ENCODE measurements at regions not wholly inside any gene's neighbourhood (a gene's known extent, or its start where the extent isn't known, plus 50 kb on each side); places are given as distances from the start of the nearest gene placed in this dataset.
A peak's percentile ranks its signal among the peaks of the same experiment; 100 is the strongest.

DNA sequence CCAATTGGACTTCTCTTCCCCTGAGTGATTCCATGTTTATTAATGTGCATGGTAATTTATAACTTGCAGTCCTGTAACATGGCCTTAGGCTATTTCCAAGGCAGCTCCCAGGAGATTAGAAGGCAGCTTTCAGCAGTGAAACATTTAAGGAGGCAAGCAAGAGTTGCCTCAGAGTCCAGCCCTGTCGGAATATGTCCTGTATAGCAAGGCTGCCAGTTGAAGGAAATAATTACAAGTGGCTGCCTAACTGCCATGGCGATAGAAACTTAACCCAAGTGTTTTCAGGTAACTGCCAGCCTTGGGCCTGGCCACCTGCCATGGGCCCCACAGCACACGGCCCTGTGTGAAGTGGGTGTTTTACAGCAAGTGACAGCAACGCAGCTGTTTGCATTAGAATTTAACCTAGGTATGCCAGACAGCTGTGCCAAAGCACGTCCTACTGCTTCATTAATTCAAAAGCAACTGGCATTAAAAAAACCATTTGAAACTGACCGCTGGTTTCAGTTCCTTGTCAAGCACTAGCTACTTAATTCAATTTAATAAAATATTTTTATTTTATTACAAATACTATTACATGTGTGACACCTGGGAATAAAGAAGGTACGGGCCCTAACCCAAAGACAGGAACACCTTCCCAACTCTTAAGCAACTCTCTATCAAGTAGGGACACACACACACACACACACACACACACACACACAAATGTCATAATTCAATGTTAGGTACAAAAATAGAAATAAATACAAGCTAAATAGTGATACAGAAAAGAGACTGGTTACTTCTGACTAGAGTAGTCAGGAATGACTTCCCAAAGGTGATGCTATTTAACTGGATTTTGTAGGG, 151.8 kb upstream of the HEY2 start:
- DNase-seq (ENCODE audit: extremely low spot score in 2 of 2) = no peak
- Histone ChIP-seq H3K27me3 (no peaks in the 10 kb centered on the region), H3K9me3 (no peaks in the 10 kb centered on the region), H3K27ac (no peak overlapping the region), H3K4me1 (no peaks in the 10 kb centered on the region), H3K36me3 (no peaks in the 10 kb centered on the region), H3K4me3 (no peak overlapping the region)
- intact Hi-C loops (cut with DNase I) = no loop called here
- TF ChIP-seq, protein P1, sequence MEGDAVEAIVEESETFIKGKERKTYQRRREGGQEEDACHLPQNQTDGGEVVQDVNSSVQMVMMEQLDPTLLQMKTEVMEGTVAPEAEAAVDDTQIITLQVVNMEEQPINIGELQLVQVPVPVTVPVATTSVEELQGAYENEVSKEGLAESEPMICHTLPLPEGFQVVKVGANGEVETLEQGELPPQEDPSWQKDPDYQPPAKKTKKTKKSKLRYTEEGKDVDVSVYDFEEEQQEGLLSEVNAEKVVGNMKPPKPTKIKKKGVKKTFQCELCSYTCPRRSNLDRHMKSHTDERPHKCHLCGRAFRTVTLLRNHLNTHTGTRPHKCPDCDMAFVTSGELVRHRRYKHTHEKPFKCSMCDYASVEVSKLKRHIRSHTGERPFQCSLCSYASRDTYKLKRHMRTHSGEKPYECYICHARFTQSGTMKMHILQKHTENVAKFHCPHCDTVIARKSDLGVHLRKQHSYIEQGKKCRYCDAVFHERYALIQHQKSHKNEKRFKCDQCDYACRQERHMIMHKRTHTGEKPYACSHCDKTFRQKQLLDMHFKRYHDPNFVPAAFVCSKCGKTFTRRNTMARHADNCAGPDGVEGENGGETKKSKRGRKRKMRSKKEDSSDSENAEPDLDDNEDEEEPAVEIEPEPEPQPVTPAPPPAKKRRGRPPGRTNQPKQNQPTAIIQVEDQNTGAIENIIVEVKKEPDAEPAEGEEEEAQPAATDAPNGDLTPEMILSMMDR (IDR thresholded peaks at IDR 0.05) = no peak
- no peak for TF ChIP-seq POLR2AphosphoS5 (IDR thresholded peaks at IDR 0.05; ENCODE audit: insufficient read depth in 1 of 2, low read depth in 1 of 2)
- TF ChIP-seq POLR2A (IDR thresholded peaks at IDR 0.05) = no peak

DNA sequence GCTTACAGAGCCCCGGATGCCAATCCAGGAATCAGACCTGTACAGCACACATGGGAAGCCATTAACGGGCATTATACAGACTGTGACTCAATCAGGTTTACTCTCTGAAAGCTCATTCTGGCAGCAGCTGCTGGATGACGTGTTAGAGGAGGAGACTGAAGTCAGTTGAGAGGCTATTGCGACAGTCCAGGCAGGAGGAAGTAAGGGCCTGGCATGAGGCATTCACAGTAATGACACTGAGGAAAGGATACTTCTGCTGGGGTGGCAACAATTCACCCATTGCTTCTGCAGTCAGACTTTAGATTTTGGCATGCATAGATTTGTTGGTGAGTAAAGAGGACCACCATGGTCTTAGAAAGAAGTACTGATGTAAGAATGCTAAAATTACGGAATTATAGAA, 151.0 kb upstream of the HEY2 start:
- Histone ChIP-seq H3K27me3 (no peaks in the 10 kb centered on the region), H3K9me3 (no peaks in the 10 kb centered on the region), H3K36me3 (no peaks in the 10 kb centered on the region), H3K4me1 (no peaks in the 10 kb centered on the region), H3K4me3 (no peak overlapping the region), H3K27ac (no peak overlapping the region)
- TF ChIP-seq POLR2AphosphoS5 (IDR thresholded peaks at IDR 0.05; ENCODE audit: insufficient read depth in 1 of 2, low read depth in 1 of 2) (peak in 1 of 2 donors; percentile 44), POLR2A (IDR thresholded peaks at IDR 0.05) (no peak)
- no peak for DNase-seq (ENCODE audit: extremely low spot score in 2 of 2)
- intact Hi-C loops (cut with DNase I) = no loop called here

DNA sequence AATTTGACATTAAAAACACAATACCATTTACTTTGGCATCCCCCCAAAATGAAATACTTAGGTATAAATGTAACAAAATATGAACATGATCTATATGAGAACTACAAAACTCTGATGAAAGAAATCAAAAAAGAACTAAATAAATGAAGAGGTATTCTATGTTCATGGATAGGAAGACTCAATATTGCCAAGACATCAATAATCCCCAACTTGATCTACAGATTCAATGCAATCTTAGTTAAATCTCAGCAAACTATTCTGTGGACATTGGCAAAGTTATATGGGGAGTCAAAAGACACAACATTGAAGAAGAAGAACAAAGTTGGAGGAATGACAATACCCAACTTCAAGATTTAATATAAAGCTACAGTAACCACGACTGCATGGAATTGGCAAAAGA, 145.2 kb upstream of the HEY2 start:
- no peak for TF ChIP-seq POLR2AphosphoS5 (IDR thresholded peaks at IDR 0.05; ENCODE audit: insufficient read depth in 1 of 2, low read depth in 1 of 2)
- TF ChIP-seq POLR2A (IDR thresholded peaks at IDR 0.05) = no peak
- TF ChIP-seq, protein P1 (IDR thresholded peaks at IDR 0.05) = no peak
- H3K36me3 ChIP-seq = no peaks in the 10 kb centered on the region
- intact Hi-C loops (cut with DNase I) = no loop called here

DNA sequence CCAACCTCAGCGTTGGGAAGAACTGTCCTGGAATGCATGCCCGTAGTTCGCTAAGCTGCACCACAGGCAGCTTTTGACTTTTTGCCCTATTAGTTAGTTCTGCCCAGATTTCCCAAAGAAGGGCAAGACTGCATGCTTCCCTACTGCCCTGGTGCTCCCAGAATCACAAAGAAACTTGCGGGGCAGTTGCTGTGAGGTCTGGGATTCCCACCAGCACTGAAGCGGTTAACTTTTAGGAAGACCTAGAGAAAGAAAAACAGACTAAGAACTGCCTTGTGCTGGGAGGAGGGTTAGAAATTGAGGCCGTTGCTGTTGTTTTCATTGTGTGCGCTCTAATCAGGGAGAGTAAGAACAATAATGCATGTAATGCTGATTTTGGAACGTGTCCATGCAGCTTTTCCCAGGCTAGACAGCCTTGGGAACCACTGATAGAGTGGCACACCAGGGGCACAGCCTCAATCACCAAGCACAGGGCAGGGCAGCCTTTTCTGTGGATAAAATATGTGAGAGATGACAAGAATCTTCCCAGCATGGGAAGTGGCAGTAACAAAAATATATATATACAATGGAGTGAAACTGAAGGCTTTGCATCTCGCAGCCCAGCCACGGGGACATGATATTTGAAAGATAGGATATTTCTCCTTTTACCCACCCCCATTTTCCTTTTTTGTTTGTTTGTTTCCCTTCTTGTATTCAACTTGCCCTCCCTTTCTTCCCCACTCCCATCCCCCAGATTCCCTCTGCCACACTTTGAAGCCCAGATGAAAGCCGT, 137.7 kb upstream of the HEY2 start:
- TF ChIP-seq POLR2AphosphoS5 (IDR thresholded peaks at IDR 0.05; ENCODE audit: insufficient read depth in 1 of 2, low read depth in 1 of 2) (no peak), POLR2A (IDR thresholded peaks at IDR 0.05) (no peak)
- TF ChIP-seq, protein P1 (IDR thresholded peaks at IDR 0.05) = no peak
- Histone ChIP-seq H3K27me3 (no peaks in the 10 kb centered on the region), H3K27ac (no peak overlapping the region), H3K4me1 (peaks cover 6% of the 10 kb centered on the region), H3K36me3 (no peaks in the 10 kb centered on the region), H3K4me3 (no peak overlapping the region), H3K9me3 (no peaks in the 10 kb centered on the region)
- intact Hi-C loops (cut with DNase I) = no loop called here
- no peak for DNase-seq (ENCODE audit: extremely low spot score in 2 of 2)

More for the DNA sequence above, 145.2 kb upstream of the HEY2 start:
- no peak overlapping the region for H3K27ac ChIP-seq
- no peak overlapping the region for H3K4me3 ChIP-seq
- no peaks in the 10 kb centered on the region for H3K27me3 ChIP-seq
- H3K9me3 ChIP-seq = no peaks in the 10 kb centered on the region
- no peaks in the 10 kb centered on the region for H3K4me1 ChIP-seq
- no peak for DNase-seq (ENCODE audit: extremely low spot score in 2 of 2)

DNA sequence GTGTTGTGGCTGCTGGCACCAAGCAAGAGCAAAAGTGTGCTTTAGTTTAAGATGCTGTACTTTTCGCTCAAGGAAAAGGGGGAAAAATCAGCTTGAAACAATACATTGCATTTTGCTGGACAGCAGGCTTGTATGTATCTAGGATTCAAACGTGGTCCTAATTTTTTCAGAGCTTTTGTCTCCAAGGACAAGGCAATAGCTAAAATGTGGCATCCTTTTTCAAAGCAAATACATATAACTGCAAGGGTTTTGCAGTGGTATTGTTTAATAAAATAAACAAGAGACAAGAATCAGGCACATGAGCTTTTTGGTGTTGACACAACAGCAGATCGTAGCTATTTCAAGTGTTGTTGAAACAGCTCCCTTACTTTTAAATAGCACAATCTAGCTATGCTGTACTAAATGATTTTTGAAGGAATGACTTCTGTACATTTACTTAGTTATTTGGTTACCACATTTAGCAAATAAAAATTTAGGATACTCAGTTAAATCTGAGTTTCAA, 137.0 kb upstream of the HEY2 start:
- no peaks in the 10 kb centered on the region for H3K9me3 ChIP-seq
- TF ChIP-seq, protein P1 (IDR thresholded peaks at IDR 0.05) = no peak
- TF ChIP-seq POLR2A (IDR thresholded peaks at IDR 0.05) (no peak), POLR2AphosphoS5 (IDR thresholded peaks at IDR 0.05; ENCODE audit: insufficient read depth in 1 of 2, low read depth in 1 of 2) (no peak)
- peaks cover 6% of the 10 kb centered on the region for H3K4me1 ChIP-seq
- H3K27me3 ChIP-seq = no peaks in the 10 kb centered on the region
- H3K4me3 ChIP-seq = no peak overlapping the region
- DNase-seq (ENCODE audit: extremely low spot score in 2 of 2) = no peak
- no peak overlapping the region for H3K27ac ChIP-seq
- no peaks in the 10 kb centered on the region for H3K36me3 ChIP-seq
- intact Hi-C loops (cut with DNase I) = no loop called here

All from vagina (tissue), 2 donors.